NCI-H1694 treated with DMSO at 0.1 percent for 48 hours (cell line): ENCODE measurements at regions not wholly inside any gene's neighbourhood (a gene's known extent, or its start where the extent isn't known, plus 50 kb on each side); places are given as distances from the start of the nearest gene placed in this dataset.

Experiments used
- DNase-seq: peaks from one replicate; lab custom pipeline; 2025; lab: John Stamatoyannopoulos, UW

GRCh38 chr5:90191352-90192045 is 218.1 kb downstream of the CETN3 start:
- no peak for DNase-seq

GRCh38 chr5:90185897-90186468 is 223.6 kb downstream of the CETN3 start:
- DNase-seq: no peak

- no peak for DNase-seq
Observed at GRCh38 chr5:90184764-90185163, 224.8 kb downstream of the CETN3 start.

- no peak for DNase-seq
Observed at GRCh38 chr5:90182726-90183125, 226.8 kb downstream of the CETN3 start.

- no peak for DNase-seq
Observed at GRCh38 chr5:90174236-90174635, 235.3 kb downstream of the CETN3 start.

GRCh38 chr5:90173299-90174030 is 236.1 kb downstream of the CETN3 start:
- no peak for DNase-seq

- no peak for DNase-seq
Observed at GRCh38 chr5:90171466-90171865, 238.1 kb downstream of the CETN3 start.

- DNase-seq: no peak
Observed at GRCh38 chr5:90170261-90170660, 239.3 kb downstream of the CETN3 start.

- no peak for DNase-seq
Observed at GRCh38 chr5:90169078-90169477, 240.5 kb downstream of the CETN3 start.

- no peak for DNase-seq
Observed at GRCh38 chr5:90168399-90168798, 241.2 kb downstream of the CETN3 start.

- DNase-seq: no peak
Observed at GRCh38 chr5:90166816-90167215, 242.7 kb downstream of the CETN3 start.

GRCh38 chr5:90162324-90162723 is 247.2 kb downstream of the CETN3 start:
- no peak for DNase-seq

- DNase-seq: no peak
Observed at GRCh38 chr5:90161414-90161813, 248.1 kb downstream of the CETN3 start.

GRCh38 chr5:90158131-90158530 is 251.4 kb downstream of the CETN3 start:
- no peak for DNase-seq

GRCh38 chr5:90153031-90153430 is 256.5 kb downstream of the CETN3 start:
- DNase-seq: no peak

- no peak for DNase-seq
Observed at GRCh38 chr5:90144625-90145327, 264.8 kb downstream of the CETN3 start.

- DNase-seq: no peak
Observed at GRCh38 chr5:90142541-90142940, 267.0 kb downstream of the CETN3 start.

GRCh38 chr5:90141984-90142383 is 267.6 kb downstream of the CETN3 start:
- no peak for DNase-seq

GRCh38 chr5:90136952-90137528 is 272.5 kb downstream of the CETN3 start:
- no peak for DNase-seq

GRCh38 chr5:90135779-90136378 is 273.7 kb downstream of the CETN3 start:
- no peak for DNase-seq

GRCh38 chr5:90134892-90135291 is 274.7 kb downstream of the CETN3 start:
- no peak for DNase-seq

GRCh38 chr5:90134381-90134780 is 275.2 kb downstream of the CETN3 start:
- DNase-seq: no peak
